GF-D8 (cell line): ENCODE measurements at regions not wholly inside any gene's neighbourhood (a gene's known extent, or its start where the extent isn't known, plus 50 kb on each side); places are given as distances from the start of the nearest gene placed in this dataset.
A peak's percentile ranks its signal among the peaks of the same experiment; 100 is the strongest.
"Not testable (repeated sequence)": the region's sequence is repeated elsewhere in the genome, so short reads cannot be mapped to it uniquely, and the experiment has no call there.

ENCODE experiments used
- DNase-seq: peaks from one replicate; lab custom pipeline; 2025; lab: John Stamatoyannopoulos, UW

DNA sequence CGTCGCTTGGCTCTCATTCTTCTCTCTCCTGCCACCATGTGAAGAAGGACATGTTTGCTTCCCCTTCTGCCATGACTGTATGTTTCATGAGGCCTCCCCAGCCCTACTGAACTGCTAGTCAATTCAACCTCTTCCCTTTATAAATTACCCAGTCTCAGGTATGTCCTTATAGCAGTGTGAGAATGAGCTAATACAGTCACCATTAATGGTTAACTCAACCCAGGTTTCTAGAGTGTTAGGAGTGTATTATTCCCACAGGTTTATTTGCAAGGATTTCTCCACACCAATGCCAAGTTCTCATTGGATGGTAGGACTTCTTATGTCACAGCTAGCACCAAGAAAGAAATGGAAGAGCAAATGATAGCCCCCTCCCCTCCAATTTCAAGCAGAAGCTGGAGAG, 71.9 kb downstream of the DYNAP start:
- DNase-seq: no peak

DNA sequence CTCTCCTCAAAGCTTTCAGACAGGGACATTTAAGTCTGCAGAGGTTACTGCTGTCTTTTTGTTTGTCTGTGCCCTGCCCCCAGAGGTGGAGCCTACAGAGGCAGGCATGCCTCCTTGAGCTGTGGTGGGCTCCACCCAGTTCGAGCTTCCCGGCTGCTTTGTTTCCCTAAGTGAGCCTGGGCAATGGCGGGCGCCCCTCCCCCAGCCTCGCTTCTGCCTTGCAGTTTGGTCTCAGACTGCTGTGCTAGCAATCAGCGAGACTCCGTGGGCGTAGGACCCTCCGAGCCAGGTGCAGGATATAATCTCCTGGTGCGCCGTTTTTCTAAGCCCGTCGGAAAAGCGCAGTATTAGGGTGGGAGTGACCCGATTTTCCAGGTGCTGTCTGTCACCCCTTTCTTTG, 78.7 kb downstream of the DYNAP start:
- DNase-seq: not testable (repeated sequence)

DNA sequence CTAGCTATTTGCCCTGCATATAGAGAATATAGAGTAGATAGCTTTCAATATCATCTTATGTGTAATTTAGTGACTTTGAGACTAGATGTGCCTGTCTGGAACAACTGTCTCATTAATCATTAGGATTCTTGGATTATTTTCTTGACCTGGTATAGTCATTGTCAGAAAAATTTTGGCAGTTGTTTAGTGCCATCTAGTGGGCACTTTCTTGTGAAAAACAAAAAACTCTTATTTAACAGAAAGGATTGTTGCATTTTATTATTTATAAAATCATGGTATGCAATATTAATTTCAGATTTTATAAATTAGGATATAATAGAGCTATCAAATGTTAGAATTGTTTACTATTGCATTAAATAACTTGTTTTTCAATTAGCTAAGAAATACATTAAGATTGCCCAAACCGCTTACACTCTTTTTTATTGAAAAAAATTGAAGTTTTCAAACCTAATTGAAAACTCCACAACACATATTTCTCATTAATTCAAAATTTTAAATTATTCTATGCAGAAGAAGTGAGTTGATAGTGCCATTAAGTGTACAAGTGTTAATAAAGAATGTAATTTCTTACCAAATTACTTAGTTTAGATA, 80.3 kb downstream of the DYNAP start:
- DNase-seq: no peak

DNA sequence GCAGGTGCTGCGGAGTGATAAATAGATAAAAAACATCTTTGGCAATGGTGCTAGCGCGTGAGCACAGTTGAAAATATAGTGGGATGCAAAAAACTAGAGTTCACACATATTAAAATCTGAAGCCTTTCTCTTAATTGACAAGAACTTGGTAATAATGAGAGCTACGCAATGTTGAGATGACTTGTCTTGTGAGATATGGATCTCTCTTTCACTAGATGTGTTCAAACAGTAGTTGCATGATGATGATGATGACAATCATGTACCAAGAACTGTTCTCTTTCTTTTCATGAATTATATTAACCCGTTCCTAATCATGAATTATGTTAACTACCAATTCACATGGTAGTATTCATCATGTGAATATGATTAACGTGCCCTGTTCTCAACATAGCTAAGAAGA, 81.1 kb downstream of the DYNAP start:
- DNase-seq: no peak

GRCh38 chr18:54672846-54673475, 81.9 kb downstream of the DYNAP start:
- DNase-seq: no peak

DNA sequence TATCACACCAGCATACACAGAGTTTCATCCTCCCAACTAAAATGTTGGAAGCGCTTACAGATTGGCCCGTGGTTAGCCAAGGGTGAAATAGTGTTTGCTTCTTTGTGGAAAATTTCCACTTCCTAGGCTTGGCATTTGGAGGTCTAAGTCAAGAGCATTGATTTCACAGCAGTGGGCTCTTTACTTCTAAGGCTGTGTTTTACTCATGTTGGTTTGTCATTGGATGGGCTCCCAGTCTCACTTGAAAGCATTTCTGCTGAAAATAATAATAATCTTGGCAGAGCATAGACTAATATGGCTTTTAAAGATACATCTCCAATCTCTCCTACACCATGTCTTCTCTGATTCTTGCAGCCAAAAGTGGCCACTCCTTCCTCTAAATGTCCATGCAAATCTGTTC, 82.9 kb downstream of the DYNAP start:
- no peak for DNase-seq

- no peak for DNase-seq
Observed at GRCh38 chr18:54675076-54675475, 84.0 kb downstream of the DYNAP start.

DNA sequence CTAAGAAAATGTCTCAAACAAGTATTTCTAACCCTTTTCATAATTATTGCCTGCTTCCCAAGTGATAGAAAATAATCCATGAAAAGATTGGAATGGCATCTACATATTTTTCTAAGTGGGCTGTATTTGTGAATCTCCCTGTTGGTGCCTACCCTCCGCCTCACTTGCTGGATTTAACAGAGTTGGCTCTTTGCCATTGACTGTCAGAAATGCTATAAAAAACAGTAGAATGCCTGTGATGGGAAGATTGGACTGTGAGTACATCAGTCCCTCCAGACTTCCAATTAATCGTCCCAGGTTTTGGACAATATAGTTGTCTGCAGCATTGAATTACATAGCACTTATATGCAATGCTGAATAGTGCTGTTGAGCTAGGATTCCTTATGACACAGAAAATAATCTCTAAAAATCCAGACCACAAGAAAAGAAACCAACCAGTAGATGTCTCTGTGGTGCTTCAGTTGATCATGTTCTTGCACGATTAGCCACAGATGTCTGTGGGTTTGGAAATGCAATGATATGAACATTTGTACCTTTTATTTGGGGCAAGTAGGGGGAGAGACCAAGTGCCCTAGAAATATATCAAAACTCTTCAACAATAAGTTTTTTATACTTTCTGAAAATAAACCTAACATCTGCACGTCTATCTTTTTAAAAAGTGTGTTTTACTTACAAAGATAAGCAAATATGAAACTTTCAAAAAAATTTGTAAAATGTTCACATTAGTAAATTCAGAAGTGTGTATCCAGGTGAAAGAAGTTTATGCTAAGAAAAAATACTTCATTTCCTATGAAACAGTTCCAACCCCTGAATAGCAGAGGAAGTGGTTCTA, 88.5 kb downstream of the DYNAP start:
- peak; percentile 55 for DNase-seq

- DNase-seq: no peak
Observed at GRCh38 chr18:54684784-54685183, 93.7 kb downstream of the DYNAP start.

- DNase-seq: no peak
Observed at GRCh38 chr18:54689319-54689718, 98.3 kb downstream of the DYNAP start.

- DNase-seq: no peak
Observed at GRCh38 chr18:54690198-54690597, 99.2 kb downstream of the DYNAP start.

DNA sequence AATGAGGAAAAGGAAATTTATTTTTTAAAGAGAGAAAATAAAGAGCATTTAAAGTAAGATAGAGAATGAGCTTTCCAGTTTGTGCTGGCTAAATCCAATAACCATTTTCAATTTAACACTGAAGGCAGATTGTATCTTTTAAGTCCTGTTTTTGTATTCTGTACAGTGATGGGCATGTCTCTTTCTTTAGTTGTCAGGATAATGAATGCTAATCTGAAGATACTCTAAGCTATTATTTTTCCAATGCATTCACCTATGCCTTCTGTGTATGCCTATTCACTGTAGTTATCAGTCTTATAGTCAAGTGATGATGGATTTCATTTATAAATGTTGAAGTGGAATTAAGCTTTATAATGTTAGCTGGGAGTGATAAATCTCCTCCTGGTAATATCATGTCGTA, 101.4 kb downstream of the DYNAP start:
- DNase-seq: no peak

- no peak for DNase-seq
Observed at GRCh38 chr18:54696616-54697293, 105.7 kb downstream of the DYNAP start.

GRCh38 chr18:54700580-54700979, 109.5 kb downstream of the DYNAP start:
- DNase-seq: no peak

GRCh38 chr18:54702686-54703085, 111.6 kb downstream of the DYNAP start:
- DNase-seq: no peak

- no peak for DNase-seq
Observed at GRCh38 chr18:54710074-54710899, 118.0 kb upstream of the RAB27B start.

DNA sequence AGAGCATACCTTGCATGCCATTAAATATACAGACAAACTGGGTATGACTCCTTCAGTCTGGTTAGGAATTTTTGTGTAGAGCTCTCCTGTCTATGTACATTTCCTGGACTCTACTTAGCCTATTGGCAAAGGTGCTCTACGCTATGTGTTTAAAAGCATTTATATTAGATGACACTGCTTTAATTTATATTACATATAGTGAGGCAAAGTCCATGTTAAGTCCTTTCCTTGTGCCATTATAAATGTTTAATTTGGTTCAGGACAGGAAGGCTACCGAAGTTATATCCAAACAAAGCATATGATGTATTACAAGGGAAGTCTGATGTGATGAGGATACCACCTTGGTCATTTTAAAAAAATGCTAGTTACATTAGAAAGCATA, 117.4 kb upstream of the RAB27B start:
- DNase-seq: no peak

DNA sequence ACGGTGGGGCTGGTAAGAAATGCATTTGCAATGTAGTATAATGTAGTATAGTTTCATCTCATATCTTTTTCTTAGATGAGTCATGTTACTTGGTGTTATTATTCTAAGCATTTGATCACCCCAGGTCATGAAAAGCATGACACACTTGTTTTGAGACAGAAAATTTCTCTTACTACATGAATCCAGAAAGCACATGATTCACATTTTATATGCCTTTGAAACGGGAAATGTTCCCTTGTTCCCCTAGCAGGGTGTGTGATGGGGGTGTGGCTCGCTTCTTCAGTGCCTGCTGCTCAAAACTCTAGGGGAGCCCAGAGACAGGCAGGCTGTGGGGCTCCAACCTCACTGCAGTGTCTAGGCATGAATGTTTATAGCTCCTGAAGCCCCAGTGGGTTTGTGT, 116.0 kb upstream of the RAB27B start:
- no peak for DNase-seq

DNA sequence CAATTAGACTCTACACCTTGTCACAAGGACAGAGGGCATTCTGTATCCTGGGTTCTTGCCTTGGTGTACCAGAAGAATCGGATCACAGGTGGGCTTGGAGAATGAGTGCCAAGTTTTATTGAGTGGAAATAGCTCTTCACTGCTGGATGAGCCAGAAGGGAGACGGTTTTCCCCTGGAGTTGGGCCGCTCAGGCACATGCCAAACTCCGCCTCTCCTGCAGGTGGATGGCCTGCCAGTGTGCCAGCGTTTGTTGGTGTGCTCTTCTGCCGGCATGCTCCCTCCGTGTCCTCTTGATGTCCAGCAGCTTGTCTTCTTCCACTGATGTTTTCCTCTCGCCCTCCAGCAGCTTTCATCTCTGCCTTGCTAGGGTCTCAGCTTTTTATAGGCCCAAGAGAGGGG, 115.5 kb upstream of the RAB27B start:
- DNase-seq: no peak

DNA sequence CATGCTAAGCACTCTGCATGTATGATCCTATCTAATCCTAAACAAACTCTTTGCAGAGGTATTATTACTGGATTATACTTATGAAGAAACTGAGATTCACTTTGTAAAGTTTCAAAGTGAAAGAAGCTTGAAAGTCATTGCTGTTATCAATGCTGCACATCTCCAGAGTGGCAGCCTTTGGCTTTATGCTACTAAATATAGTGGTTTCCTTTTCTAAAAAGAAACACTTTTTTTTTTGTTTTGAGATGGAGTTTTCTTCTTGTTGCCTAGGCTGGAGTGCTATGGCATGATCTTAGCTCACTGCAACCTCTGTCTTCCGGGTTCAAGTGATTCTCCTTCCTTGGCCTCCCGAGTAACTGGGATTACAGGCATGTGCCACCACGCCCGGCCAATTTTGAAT, 114.9 kb upstream of the RAB27B start:
- no peak for DNase-seq

DNA sequence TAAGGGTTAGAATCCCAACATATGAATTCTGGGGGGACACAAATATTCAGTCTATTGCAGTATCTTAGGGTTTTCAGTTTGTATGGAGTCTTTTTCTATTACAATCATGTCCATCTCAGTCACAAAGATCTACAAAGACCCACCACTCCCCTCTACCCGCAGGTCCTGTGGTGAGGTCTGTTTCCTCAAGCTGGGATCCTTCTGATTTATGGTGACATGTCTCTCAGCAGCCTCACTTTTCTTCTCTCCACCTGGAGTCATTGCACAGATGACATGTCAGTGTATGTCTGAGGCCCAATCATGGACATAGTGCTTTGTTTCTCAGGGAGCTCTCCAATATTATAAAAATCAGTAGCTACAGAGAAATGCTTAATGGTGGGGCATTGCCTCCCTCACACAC, 113.4 kb upstream of the RAB27B start:
- DNase-seq: no peak

DNA sequence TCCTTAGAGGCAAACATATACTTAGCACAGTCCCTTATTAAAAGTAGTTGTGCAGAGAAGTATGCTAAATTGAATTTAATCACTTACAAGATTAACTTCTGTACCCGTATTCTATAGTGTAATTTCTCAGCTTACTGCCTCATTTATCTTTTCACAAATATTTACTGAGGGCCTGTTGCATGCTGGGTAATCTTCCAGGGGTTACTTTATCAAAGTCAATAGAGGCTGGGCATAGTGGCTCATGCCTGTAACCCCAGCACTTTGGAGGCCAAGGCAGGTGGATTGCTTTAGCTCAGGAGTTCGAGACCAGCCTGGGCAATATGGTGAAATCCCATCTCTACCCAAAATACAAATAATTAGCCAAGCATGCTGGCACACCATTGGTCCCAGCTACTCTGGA, 111.7 kb upstream of the RAB27B start:
- DNase-seq: no peak
